ENCODE measurements at regions not wholly inside any gene's neighbourhood (a gene's known extent, or its start where the extent isn't known, plus 50 kb on each side); places are given as distances from the start of the nearest gene placed in this dataset.

DNA sequence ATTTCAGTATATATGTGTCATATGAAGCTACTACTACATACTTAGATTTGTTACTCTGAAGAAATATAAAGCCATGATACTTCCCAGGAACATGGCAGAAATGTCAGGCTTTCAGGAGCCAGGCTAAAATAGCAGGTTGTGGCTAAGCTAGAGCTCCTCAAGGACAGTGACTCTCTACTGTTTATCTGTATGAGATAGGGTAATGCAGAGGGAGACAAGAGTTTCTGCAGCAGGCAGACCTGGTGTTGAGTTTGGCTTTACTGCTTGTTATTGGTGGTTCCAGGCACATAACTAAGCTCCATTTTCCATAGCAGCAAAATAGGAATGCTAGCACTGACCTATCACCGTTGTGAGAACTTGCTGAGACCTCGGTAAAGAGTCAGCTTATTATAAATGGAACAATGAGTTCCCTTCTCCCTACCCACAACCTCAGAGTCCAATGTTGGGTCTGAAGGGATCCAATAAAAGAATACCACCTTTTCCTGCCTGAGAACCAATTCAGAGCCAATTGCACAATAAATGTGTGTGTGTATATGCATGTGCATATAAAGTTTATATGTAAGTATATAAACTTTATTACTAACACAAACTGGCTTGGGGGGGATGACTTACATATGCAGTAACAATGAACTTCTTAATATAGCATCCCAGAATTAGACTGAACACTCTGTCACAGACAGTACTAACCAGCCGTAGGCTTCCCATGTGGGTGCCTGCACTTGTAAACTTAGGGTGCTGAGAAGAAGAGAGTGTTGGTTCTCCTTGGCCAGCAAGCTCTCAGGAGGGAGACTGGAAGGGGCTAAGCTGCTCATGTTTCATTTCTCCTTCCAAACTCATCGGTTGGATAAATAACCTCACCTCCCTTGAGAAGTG is 51.9 kb upstream of the PAQR3 start:
- Histone ChIP-seq H3K9ac (ENCODE audit: low read length) (no peak overlapping the region), H3K27ac (ENCODE audit: low read depth, low read length) (no peak overlapping the region), H3K9me3 (ENCODE audit: insufficient read depth, low read depth, low read length) (no peaks in the 10 kb centered on the region), H2AFZ (ENCODE audit: low read depth, low read length) (no peak overlapping the region), H3K4me2 (ENCODE audit: low read length) (no peak overlapping the region), H3K4me1 (ENCODE audit: insufficient read depth, low read length) (no peaks in the 10 kb centered on the region), H3K4me3 (ENCODE audit: insufficient read depth, low read depth, low read length) (no peak overlapping the region), H4K20me1 (ENCODE audit: insufficient read depth, low read length) (no peaks in the 10 kb centered on the region), H3K36me3 (ENCODE audit: insufficient read depth, low read length) (no peaks in the 10 kb centered on the region), H3K79me2 (ENCODE audit: insufficient read depth, low read length) (no peaks in the 10 kb centered on the region), H3K27me3 (ENCODE audit: insufficient read depth, low read length) (no peaks in the 10 kb centered on the region)
- H3K27ac Mint-ChIP-seq (ENCODE audit: unreplicated experiment) = no peak overlapping the region
- DNase-seq (ENCODE audit: low read depth) (no peak), FAIRE-seq (no peak)
- TF ChIP-seq, protein P1, sequence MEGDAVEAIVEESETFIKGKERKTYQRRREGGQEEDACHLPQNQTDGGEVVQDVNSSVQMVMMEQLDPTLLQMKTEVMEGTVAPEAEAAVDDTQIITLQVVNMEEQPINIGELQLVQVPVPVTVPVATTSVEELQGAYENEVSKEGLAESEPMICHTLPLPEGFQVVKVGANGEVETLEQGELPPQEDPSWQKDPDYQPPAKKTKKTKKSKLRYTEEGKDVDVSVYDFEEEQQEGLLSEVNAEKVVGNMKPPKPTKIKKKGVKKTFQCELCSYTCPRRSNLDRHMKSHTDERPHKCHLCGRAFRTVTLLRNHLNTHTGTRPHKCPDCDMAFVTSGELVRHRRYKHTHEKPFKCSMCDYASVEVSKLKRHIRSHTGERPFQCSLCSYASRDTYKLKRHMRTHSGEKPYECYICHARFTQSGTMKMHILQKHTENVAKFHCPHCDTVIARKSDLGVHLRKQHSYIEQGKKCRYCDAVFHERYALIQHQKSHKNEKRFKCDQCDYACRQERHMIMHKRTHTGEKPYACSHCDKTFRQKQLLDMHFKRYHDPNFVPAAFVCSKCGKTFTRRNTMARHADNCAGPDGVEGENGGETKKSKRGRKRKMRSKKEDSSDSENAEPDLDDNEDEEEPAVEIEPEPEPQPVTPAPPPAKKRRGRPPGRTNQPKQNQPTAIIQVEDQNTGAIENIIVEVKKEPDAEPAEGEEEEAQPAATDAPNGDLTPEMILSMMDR (IDR thresholded peaks at IDR 0.05; ENCODE audit: insufficient read depth, low read depth, low read length) = no peak
- no peak for TF ChIP-seq EZH2 (IDR thresholded peaks at IDR 0.05; ENCODE audit: insufficient read depth, low read length)
- no peaks in the 10 kb centered on the region for H3K9me3 Mint-ChIP-seq (ENCODE audit: unreplicated experiment)
- H3K4me3 Mint-ChIP-seq (ENCODE audit: unreplicated experiment) = no peak overlapping the region
- H3K4me1 Mint-ChIP-seq (ENCODE audit: low read depth, unreplicated experiment) = no peaks in the 10 kb centered on the region
- H3K36me3 Mint-ChIP-seq (ENCODE audit: low read depth, unreplicated experiment) = no peaks in the 10 kb centered on the region
- peaks cover 3% of the 10 kb centered on the region for H3K27me3 Mint-ChIP-seq (ENCODE audit: low read depth, unreplicated experiment)

DNA sequence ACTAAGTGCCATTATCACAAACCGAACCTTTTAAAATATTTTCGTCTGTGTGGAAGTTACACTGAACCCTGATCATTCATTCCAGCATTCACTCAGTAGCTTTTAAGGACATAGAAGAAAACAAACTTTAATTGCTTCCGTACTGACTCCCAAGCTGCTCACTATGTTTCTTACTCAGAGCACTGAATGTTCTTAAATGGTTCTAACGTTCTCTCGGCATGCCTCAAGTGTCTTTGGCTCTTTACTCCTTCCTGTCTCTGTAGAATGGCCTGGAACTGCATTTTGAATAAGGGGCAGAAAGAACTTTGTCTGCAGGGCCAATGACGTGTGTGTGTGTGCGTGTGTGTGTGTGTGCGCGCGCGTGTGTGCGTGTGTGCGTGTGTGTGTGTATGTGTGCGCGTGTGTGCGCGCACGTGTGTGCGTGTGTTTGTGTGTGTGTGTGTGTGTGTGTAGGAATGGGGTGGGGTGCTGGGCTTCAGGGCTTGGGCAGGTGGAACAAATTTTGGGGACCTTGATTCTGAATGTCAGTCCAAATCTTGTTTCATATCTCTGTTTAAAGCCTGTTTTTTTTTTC is 50.5 kb upstream of the PAQR3 start:
- H3K4me1 Mint-ChIP-seq (ENCODE audit: low read depth, unreplicated experiment) = no peaks in the 10 kb centered on the region
- no peaks in the 10 kb centered on the region for H3K9me3 ChIP-seq (ENCODE audit: insufficient read depth, low read depth, low read length)
- H3K27me3 Mint-ChIP-seq (ENCODE audit: low read depth, unreplicated experiment) = peaks cover 8% of the 10 kb centered on the region
- FAIRE-seq (no peak), DNase-seq (ENCODE audit: low read depth) (no peak)
- H3K4me1 ChIP-seq (ENCODE audit: insufficient read depth, low read length) = no peaks in the 10 kb centered on the region
- H3K27ac ChIP-seq (ENCODE audit: low read depth, low read length) = no peak overlapping the region
- no peaks in the 10 kb centered on the region for H4K20me1 ChIP-seq (ENCODE audit: insufficient read depth, low read length)
- no peaks in the 10 kb centered on the region for H3K79me2 ChIP-seq (ENCODE audit: insufficient read depth, low read length)
- no peak overlapping the region for H3K27ac Mint-ChIP-seq (ENCODE audit: unreplicated experiment)
- no peak overlapping the region for H3K9ac ChIP-seq (ENCODE audit: low read length)
- H3K9me3 Mint-ChIP-seq (ENCODE audit: unreplicated experiment) = no peaks in the 10 kb centered on the region
- no peak overlapping the region for H3K4me3 Mint-ChIP-seq (ENCODE audit: unreplicated experiment)
- H3K36me3 ChIP-seq (ENCODE audit: insufficient read depth, low read length) = no peaks in the 10 kb centered on the region
- H3K4me3 ChIP-seq (ENCODE audit: insufficient read depth, low read depth, low read length) = no peak overlapping the region
- no peak overlapping the region for H3K4me2 ChIP-seq (ENCODE audit: low read length)
- H3K27me3 ChIP-seq (ENCODE audit: insufficient read depth, low read length) = no peaks in the 10 kb centered on the region
- H2AFZ ChIP-seq (ENCODE audit: low read depth, low read length) = no peak overlapping the region
- no peaks in the 10 kb centered on the region for H3K36me3 Mint-ChIP-seq (ENCODE audit: low read depth, unreplicated experiment)
- TF ChIP-seq, protein P1 (IDR thresholded peaks at IDR 0.05; ENCODE audit: insufficient read depth, low read depth, low read length) = no peak
- no peak for TF ChIP-seq EZH2 (IDR thresholded peaks at IDR 0.05; ENCODE audit: insufficient read depth, low read length)

Data from astrocyte (in vitro differentiated cells and primary cell).